CD4-positive, alpha-beta T cell treated with Interferon gamma for 1 hour (primary cell): ENCODE measurements at regions not wholly inside any gene's neighbourhood (a gene's known extent, or its start where the extent isn't known, plus 50 kb on each side); places are given as distances from the start of the nearest gene placed in this dataset.
"Not testable (repeated sequence)": the region's sequence is repeated elsewhere in the genome, so short reads cannot be mapped to it uniquely, and the experiment has no call there.

Experiments
- DNase-seq: peaks from one replicate; pipeline ENCODE4 v3.0.0-alpha.2; 2020

DNA sequence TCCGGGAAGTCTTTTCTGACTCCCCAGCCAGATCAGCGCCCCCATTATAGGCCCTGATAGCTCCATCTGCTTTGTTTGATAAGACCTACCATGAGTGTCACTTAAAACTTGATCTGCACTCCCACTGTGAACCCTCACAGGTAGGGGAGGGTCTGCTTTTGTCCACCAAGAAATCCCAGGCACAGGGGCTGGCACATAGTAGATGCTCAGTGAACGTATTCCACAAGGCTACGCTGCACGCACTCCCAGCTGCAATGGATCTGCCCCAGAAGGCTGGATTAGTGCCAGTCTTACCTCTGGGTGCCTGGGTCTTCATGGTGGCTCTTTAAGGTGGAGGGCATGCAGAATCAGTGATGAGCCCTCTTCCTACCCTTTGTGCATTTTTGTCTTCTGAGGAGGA lies 447.1 kb downstream of the PTPRU start:
- no peak for DNase-seq

DNA sequence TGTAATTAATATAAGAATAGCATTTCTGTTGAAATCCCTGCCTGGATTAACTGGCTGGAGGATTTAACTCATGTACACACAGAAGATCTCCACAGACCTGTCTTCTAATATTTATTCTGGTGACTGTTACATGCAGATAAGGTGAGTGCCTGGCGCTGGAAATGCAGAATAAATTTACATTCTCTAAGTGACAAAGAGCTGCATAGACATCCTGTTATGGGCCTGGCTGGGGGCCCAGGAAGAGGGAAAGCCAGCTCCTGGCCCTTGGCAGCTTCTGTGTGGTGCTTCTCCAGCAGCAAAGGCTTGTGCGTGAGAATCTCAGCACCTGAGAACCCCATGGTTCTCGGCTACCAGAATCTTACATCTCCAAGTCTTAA lies 446.6 kb downstream of the PTPRU start:
- DNase-seq, result no peak

GRCh38 chr1:29682171-29682918 lies 446.0 kb downstream of the PTPRU start:
- no peak for DNase-seq

- DNase-seq, result not testable (repeated sequence)
Observed at GRCh38 chr1:29681416-29681815, 445.1 kb downstream of the PTPRU start.

GRCh38 chr1:29679828-29680558 lies 443.7 kb downstream of the PTPRU start:
- DNase-seq, result no peak

- no peak for DNase-seq
Observed at GRCh38 chr1:29679316-29679715, 443.0 kb downstream of the PTPRU start.

GRCh38 chr1:29677028-29678024 lies 441.0 kb downstream of the PTPRU start:
- DNase-seq, result no peak

- no peak for DNase-seq
Observed at GRCh38 chr1:29676496-29676895, 440.2 kb downstream of the PTPRU start.

GRCh38 chr1:29675481-29676263 lies 439.4 kb downstream of the PTPRU start:
- DNase-seq, result no peak

- DNase-seq, result no peak
Observed at GRCh38 chr1:29674627-29675326, 438.5 kb downstream of the PTPRU start.

DNA sequence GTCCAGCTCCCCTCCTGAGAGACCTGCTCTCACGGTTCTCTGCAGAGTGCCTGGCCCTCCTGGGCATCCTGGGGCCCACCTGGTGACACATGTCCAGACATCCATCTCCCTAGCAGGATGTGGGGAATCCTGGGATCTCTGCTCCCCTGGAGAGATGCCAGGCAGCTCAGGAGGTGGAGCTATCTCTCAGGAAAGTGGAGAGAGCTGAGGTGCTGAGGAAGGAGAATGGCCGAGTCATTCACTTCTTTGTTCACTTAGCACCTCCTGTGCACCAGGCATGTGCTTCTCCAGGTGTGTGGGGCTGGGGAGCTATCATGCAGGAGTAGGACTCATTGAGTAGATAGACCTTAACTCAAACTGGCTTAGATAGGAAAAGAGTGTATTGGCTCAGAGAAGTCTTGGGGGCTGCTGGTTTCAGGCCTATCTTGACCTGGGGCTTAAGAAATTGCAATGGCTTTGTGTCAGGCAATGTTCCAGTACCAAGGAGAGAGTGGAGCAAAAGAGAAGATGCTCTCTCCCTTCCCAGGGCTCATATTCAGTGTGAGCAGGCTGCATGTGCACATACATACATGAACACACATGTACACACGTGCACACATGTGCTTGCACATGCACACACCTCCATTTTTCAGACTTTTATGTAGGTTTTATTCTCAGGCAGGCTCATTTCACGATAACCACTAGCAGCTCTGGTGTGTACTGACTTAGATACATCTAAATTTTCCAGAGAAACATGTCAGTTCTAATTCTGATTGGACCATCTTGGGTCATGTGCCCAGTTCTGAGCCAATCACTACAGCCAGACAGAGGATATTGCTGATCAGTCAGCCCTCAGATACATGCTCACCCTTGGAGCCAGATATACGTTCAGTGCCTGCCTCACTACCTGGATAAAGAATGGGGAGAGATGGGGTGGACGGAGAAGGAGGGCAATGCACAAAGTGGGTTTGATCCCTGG lies 437.6 kb downstream of the PTPRU start:
- DNase-seq, result no peak

DNA sequence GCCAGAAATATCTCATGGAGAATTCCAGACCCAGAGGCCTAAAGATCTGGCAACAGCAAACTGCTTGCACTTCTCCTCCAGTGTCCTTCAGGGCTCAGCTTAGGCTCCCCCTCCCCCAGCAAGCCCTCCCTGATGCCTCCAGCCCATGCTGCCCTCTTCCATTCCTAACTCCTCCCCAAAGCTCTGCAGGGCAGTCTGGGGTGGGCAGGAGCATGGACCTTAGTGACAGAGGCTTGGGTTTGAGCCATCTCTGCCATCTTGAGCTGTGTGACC lies 436.8 kb downstream of the PTPRU start:
- DNase-seq, result no peak

- no peak for DNase-seq
Observed at GRCh38 chr1:29672416-29673227, 436.3 kb downstream of the PTPRU start.

DNA sequence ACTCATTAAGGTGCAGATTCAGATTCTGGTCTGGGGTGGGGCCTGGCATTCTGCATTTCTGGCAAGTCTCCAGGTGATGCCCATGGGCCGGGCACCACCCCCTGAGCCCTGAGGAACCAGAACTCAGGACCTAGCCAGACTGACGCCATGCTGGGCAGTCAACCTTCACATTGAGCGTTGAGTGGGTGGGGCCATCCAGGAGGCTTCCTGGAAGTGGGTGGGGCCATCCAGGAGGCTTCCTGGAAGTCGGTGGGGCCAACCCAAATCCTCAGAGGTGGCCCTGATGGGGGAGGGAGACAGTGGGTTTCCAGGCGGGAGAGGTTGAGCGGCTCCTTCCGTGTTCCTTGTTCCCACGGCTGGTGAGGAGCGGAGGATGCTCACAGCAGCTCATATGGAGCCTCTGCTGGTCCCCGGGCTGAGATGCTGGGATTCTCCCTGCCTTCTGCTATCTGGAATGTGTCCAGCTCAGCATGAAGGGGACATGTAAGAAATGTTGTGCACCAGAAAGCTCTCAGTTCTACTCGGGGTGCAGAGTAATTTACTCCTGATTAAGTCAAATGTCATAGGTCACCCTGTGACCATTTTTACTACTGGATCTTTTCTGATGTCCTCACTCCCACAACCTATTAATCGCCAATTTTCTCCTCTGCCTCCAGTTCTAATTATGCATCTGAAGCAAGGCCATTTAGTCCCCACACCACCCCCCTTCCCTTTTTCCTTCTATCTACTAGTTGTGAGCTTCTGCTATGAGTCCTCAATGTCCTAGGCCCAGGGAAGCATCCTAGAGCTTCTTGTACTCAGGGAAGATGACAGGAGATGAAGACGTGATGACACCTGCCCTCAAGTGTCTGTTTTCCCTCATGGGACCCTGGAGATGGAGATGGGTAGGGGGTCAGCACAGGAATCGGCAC lies 435.4 kb downstream of the PTPRU start:
- no peak for DNase-seq

DNA sequence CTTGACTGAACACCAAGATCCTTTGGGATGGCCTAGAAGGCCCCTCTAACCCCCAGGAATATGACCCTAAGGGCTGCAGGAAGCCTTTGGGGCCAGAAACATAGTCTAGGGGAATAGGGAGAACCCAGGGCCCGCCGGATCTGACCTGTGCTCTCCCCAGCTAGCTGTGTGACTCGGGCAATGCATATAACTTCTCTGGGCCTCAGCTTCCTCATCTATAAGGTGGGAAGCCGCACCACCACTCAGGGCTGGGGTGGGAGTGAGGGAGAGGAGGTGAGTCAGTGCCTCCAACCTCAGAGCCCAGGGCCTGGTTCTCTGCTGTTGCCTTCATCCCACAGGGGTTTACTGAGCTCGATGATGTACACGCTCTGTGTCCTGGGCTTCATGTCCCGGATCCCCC lies 434.4 kb downstream of the PTPRU start:
- no peak for DNase-seq

DNA sequence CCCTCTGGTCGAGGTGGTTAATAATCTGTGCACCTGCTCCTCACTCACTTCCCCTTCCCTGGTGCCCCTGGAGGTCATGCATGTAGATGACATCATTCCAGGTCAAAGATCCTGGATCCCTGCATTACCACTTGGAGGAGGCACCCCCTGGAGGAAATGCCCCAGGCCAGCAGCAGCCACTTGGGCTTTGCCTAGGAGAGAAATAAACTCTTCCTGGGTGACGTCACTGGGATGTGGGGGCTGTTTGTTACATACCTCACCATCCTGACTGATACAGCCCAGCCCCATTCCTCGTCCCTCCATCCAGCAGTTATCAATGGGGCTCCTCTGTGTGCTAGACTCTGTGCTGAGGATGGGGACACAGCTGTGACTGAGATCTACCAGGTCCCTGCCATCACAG lies 433.6 kb downstream of the PTPRU start:
- DNase-seq, result no peak

DNA sequence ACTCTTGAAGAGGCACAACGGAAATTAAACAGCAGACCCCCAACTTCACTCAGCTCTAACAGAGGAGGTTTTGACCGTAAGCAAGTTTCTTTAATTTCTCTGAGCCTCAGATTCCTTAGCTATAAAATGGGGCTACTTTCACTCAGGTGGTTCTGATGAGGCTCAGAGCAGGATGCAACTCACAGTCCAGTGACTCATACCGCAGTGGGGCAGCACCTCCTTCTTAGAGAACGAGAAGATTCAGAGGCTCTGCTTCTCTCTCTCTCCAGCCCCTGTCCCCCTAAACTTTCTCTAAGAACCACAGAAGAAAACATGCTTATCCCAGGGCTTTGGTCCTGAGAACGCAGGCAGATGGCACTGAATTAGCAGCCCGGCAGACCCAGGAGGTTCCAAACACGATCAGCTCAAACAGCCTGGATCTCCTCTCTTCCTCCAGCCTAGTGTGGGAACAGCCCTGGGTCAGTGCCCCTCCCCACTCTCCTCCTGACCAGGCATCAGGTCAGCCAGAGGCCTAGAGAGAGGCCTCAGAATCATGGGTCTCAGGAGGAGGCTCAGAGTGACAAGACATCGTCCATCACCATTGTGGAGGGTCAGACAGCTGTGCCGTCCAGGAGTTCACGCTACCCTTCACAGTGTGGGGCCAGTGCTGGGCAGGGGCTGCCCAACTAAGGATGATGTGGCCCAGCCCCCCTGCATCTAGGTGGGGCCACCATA lies 433.0 kb downstream of the PTPRU start:
- DNase-seq, result no peak

DNA sequence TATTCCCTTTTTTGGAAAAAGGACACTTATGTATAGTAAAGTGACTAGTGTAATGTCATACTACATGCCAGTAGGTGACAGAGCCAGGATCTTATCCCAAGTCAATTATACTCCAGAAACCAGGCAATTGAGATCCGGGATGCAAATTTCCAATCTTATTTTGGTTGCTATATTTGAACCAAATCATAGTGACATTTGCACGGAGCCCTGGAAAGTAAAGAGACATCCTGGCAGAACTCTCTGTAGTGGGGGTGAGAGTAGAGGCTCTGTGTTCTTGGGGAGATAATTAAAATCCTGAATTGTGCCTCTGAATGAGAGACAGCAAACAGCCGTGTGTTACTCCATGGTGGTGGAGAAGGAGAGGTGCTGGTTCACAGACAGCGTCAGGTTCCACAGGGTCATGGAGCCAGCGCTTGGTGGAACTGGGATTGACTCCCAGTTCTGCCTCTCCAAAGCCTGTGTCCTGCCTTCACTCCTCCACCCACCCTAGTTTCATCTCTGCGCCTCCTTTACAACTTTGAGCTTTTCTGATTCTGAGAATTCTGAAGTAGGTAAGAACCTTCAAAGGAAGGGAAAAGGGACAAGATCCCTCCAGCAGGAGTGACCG lies 432.3 kb downstream of the PTPRU start:
- DNase-seq, result no peak
